ENCODE measurements at regions not wholly inside any gene's neighbourhood (a gene's known extent, or its start where the extent isn't known, plus 50 kb on each side); places are given as distances from the start of the nearest gene placed in this dataset.

- TF ChIP-seq ZNF274 (IDR thresholded peaks at IDR 0.05; ENCODE audit: borderline replicate concordance, extremely low read depth, low read length) (no peak), KDM1A (IDR thresholded peaks at IDR 0.05; ENCODE audit: borderline replicate concordance, low read length) (no peak)
- TF ChIP-seq, protein P1, sequence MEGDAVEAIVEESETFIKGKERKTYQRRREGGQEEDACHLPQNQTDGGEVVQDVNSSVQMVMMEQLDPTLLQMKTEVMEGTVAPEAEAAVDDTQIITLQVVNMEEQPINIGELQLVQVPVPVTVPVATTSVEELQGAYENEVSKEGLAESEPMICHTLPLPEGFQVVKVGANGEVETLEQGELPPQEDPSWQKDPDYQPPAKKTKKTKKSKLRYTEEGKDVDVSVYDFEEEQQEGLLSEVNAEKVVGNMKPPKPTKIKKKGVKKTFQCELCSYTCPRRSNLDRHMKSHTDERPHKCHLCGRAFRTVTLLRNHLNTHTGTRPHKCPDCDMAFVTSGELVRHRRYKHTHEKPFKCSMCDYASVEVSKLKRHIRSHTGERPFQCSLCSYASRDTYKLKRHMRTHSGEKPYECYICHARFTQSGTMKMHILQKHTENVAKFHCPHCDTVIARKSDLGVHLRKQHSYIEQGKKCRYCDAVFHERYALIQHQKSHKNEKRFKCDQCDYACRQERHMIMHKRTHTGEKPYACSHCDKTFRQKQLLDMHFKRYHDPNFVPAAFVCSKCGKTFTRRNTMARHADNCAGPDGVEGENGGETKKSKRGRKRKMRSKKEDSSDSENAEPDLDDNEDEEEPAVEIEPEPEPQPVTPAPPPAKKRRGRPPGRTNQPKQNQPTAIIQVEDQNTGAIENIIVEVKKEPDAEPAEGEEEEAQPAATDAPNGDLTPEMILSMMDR (IDR thresholded peaks at IDR 0.05; ENCODE audit: control extremely low read depth in 1 of 3, insufficient read depth in 1 of 3, low read depth in 1 of 3, low read length in 3 of 3), result no peak
Observed at GRCh38 chr13:104837756-104838155, 1697.7 kb downstream of the EFNB2 start.
